BJ (cell line): ENCODE measurements at regions not wholly inside any gene's neighbourhood (a gene's known extent, or its start where the extent isn't known, plus 50 kb on each side); places are given as distances from the start of the nearest gene placed in this dataset.
"Not testable (repeated sequence)": the region's sequence is repeated elsewhere in the genome, so short reads cannot be mapped to it uniquely, and the experiment has no call there.

Experiments used
- CTCF ChIA-PET: fragments of 350-600 bp; formaldehyde crosslinking; extraction: SDS; loops from one replicate; lab custom pipeline; 2021; ENCODE audit warnings: antibody characterized with exemption, inconsistent platforms; lab: Yijun Ruan, JAX
- POLR2A ChIA-PET: fragments of 300-600 bp; sonication (Branson Sonifier 250); formaldehyde crosslinking; extraction: SDS; loops from one replicate; lab custom pipeline; 2021; ENCODE audit warnings: antibody characterized with exemption; lab: Charles Lee
- DNase-seq: peaks from one replicate; pipeline ENCODE4 v3.0.0-alpha.2; 2011; ENCODE audit warnings: low read depth
- H3K27me3 ChIP-seq: 2 replicates; pipeline ENCODE4 v1.6.0; 2011; ENCODE audit warnings: low read length; ENCODE audit not compliant: control insufficient read depth, insufficient read depth
- H3K36me3 ChIP-seq: 2 replicates; pipeline ENCODE4 v1.5.1; 2011; ENCODE audit warnings: low read length; ENCODE audit not compliant: control insufficient read depth, insufficient read depth
- H3K4me3 ChIP-seq: 2 replicates; pipeline ENCODE4 v1.5.1; 2011; ENCODE audit warnings: low read depth, mild to moderate bottlenecking, control low read depth, low read length
- CTCF ChIP-seq: IDR thresholded peaks from 2 replicates; pipeline ENCODE4 v1.5.1; 2011; ENCODE audit warnings: low read depth, mild to moderate bottlenecking, control low read depth, inconsistent platforms, low read length, moderate library complexity; ENCODE audit not compliant: insufficient read depth

GRCh38 chr9:19914044-19914443, 125.2 kb upstream of the SLC24A2 start:
- TF ChIP-seq CTCF: no peak
- no peaks in the 10 kb centered on the region for H3K27me3 ChIP-seq

GRCh38 chr9:19913151-19913550, 124.3 kb upstream of the SLC24A2 start:
- DNase-seq: no peak
- TF ChIP-seq CTCF: no peak
- H3K27me3 ChIP-seq: no peaks in the 10 kb centered on the region
- H3K4me3 ChIP-seq: no peak overlapping the region
- POLR2A ChIA-PET: no interaction called here
- CTCF ChIA-PET: no interaction called here
- H3K36me3 ChIP-seq: no peaks in the 10 kb centered on the region

More at GRCh38 chr9:19914044-19914443, 125.2 kb upstream of the SLC24A2 start:
- Histone ChIP-seq H3K4me3 (no peak overlapping the region), H3K36me3 (no peaks in the 10 kb centered on the region)
- CTCF ChIA-PET: no interaction called here
- DNase-seq: no peak
- POLR2A ChIA-PET: no interaction called here

GRCh38 chr9:19903076-19903475, 114.2 kb upstream of the SLC24A2 start:
- H3K27me3 ChIP-seq: no peaks in the 10 kb centered on the region
- ChIA-PET POLR2A (no interaction called here), CTCF (no interaction called here)
- no peak for DNase-seq
- H3K36me3 ChIP-seq: no peaks in the 10 kb centered on the region
- TF ChIP-seq CTCF: no peak
- H3K4me3 ChIP-seq: no peak overlapping the region

- Histone ChIP-seq H3K4me3 (no peak overlapping the region), H3K36me3 (no peaks in the 10 kb centered on the region), H3K27me3 (no peaks in the 10 kb centered on the region)
- no peak for DNase-seq
- TF ChIP-seq CTCF: no peak
- POLR2A ChIA-PET: no interaction called here
- CTCF ChIA-PET: interaction anchor here (0.6 kb wide), 1 partner anchor 400 kb away, joined by 4 read pairs; no protein-coding TSS in a partner anchor
Measured at GRCh38 chr9:19901586-19901985, 112.7 kb upstream of the SLC24A2 start.

GRCh38 chr9:19896161-19896560, 107.3 kb upstream of the SLC24A2 start:
- POLR2A ChIA-PET: no interaction called here
- no peak for TF ChIP-seq CTCF

GRCh38 chr9:19895578-19895977, 106.7 kb upstream of the SLC24A2 start:
- CTCF ChIA-PET, H3K4me3 ChIP-seq, DNase-seq, POLR2A ChIA-PET, H3K36me3 ChIP-seq, H3K27me3 ChIP-seq: not testable (repeated sequence)

More at GRCh38 chr9:19896161-19896560, 107.3 kb upstream of the SLC24A2 start:
- no peak for DNase-seq
- H3K36me3 ChIP-seq: no peaks in the 10 kb centered on the region
- CTCF ChIA-PET: no interaction called here
- no peak overlapping the region for H3K4me3 ChIP-seq
- no peaks in the 10 kb centered on the region for H3K27me3 ChIP-seq
